ENCODE measurements at regions not wholly inside any gene's neighbourhood (a gene's known extent, or its start where the extent isn't known, plus 50 kb on each side); places are given as distances from the start of the nearest gene placed in this dataset.

- no peak for TF ChIP-seq CTCF (conservative IDR thresholded peaks at IDR 0.05)
- no peak for TF ChIP-seq EZH2 (IDR thresholded peaks at IDR 0.05; ENCODE audit: low read depth)
Measured at GRCh38 chr11:121996574-121996973, 119.4 kb downstream of the BLID start.
